Activated CD8-positive, alpha-beta memory T cell treated with anti-CD3 and anti-CD28 coated beads for 36 hours (primary cell): ENCODE measurements at regions not wholly inside any gene's neighbourhood (a gene's known extent, or its start where the extent isn't known, plus 50 kb on each side); places are given as distances from the start of the nearest gene placed in this dataset.
"Not testable (repeated sequence)": the region's sequence is repeated elsewhere in the genome, so short reads cannot be mapped to it uniquely, and the experiment has no call there.

Experiments used
- CTCF ChIA-PET: fragments of 350-600 bp; sonication (Branson Sonifier 250); formaldehyde crosslinking; loops from one replicate; lab custom pipeline; 2021; ENCODE audit warnings: antibody characterized with exemption; lab: Charles Lee
- POLR2A ChIA-PET: fragments of 350-600 bp; sonication (Branson Sonifier 250); formaldehyde crosslinking; loops from one replicate; lab custom pipeline; 2021; ENCODE audit warnings: antibody characterized with exemption; lab: Charles Lee

- ChIA-PET POLR2A (no interaction called here), CTCF (no interaction called here)
These were observed 52.7 kb upstream of the NCK2 start for GRCh38 chr2:105691947-105692390.

- ChIA-PET CTCF (no interaction called here), POLR2A (no interaction called here)
These were observed 54.1 kb upstream of the NCK2 start for GRCh38 chr2:105690566-105690965.

GRCh38 chr2:105689484-105689883, 55.2 kb upstream of the NCK2 start:
- ChIA-PET POLR2A (no interaction called here), CTCF (no interaction called here)

GRCh38 chr2:105688946-105689345, 55.8 kb upstream of the NCK2 start:
- POLR2A ChIA-PET, result no interaction called here
- CTCF ChIA-PET, result no interaction called here

- POLR2A ChIA-PET, result no interaction called here
- CTCF ChIA-PET, result no interaction called here
These were observed 58.1 kb upstream of the NCK2 start for GRCh38 chr2:105686588-105686987.

GRCh38 chr2:105683011-105683492, 61.7 kb upstream of the NCK2 start:
- POLR2A ChIA-PET, result no interaction called here
- CTCF ChIA-PET, result no interaction called here

- CTCF ChIA-PET, result no interaction called here
- POLR2A ChIA-PET, result no interaction called here
These were observed 62.3 kb upstream of the NCK2 start for GRCh38 chr2:105682401-105682800.

GRCh38 chr2:105681927-105682326, 62.8 kb upstream of the NCK2 start:
- POLR2A ChIA-PET, result no interaction called here

GRCh38 chr2:105680357-105680756, 64.4 kb upstream of the NCK2 start:
- CTCF ChIA-PET, result no interaction called here
- POLR2A ChIA-PET, result no interaction called here

More at GRCh38 chr2:105681927-105682326, 62.8 kb upstream of the NCK2 start:
- CTCF ChIA-PET, result no interaction called here

- POLR2A ChIA-PET, result no interaction called here
- CTCF ChIA-PET, result no interaction called here
These were observed 66.4 kb upstream of the NCK2 start for GRCh38 chr2:105678346-105678745.

- CTCF ChIA-PET, result no interaction called here
These were observed 66.8 kb upstream of the NCK2 start for GRCh38 chr2:105677901-105678300.

GRCh38 chr2:105675841-105676240, 68.9 kb upstream of the NCK2 start:
- ChIA-PET CTCF (no interaction called here), POLR2A (no interaction called here)

More at GRCh38 chr2:105677901-105678300, 66.8 kb upstream of the NCK2 start:
- POLR2A ChIA-PET, result no interaction called here

- CTCF ChIA-PET, result no interaction called here
- POLR2A ChIA-PET, result no interaction called here
These were observed 69.7 kb upstream of the NCK2 start for GRCh38 chr2:105674859-105675541.

- CTCF ChIA-PET, result interaction anchor here (0.6 kb wide), 1 partner anchor 50 kb away, joined by 3 read pairs; no protein-coding TSS in a partner anchor
- POLR2A ChIA-PET, result no interaction called here
These were observed 70.3 kb upstream of the NCK2 start for GRCh38 chr2:105674401-105674800.

GRCh38 chr2:105671156-105671555, 73.6 kb upstream of the NCK2 start:
- ChIA-PET CTCF (no interaction called here), POLR2A (no interaction called here)

GRCh38 chr2:105669384-105669891, 75.3 kb upstream of the NCK2 start:
- ChIA-PET CTCF (no interaction called here), POLR2A (no interaction called here)

GRCh38 chr2:105665480-105665879, 79.2 kb upstream of the NCK2 start:
- ChIA-PET POLR2A (no interaction called here), CTCF (no interaction called here)

- ChIA-PET CTCF (no interaction called here), POLR2A (no interaction called here)
These were observed 84.2 kb upstream of the NCK2 start for GRCh38 chr2:105660489-105660888.

- POLR2A ChIA-PET, CTCF ChIA-PET: not testable (repeated sequence)
These were observed 88.7 kb upstream of the NCK2 start for GRCh38 chr2:105655723-105656606.

GRCh38 chr2:105655244-105655643, 89.5 kb upstream of the NCK2 start:
- POLR2A ChIA-PET, result no interaction called here
- CTCF ChIA-PET, result no interaction called here
